Cardiac muscle cell (in vitro differentiated cells and primary cell): ENCODE measurements at regions not wholly inside any gene's neighbourhood (a gene's known extent, or its start where the extent isn't known, plus 50 kb on each side); places are given as distances from the start of the nearest gene placed in this dataset.

Experiments used
- DNase-seq, 2 donors: peaks; one replicate each; pipeline versions ENCODE4 v3.0.0 to v3.0.0-alpha.2; 2010 to 2017; ENCODE audit warnings: low read depth in 1 of 2, low spot score in 1 of 2
- H3K27ac ChIP-seq: fragments of 200-600 bp; sonication (generic); 2 replicates; pipeline ENCODE4 v1.5.1; 2016
- H3K27me3 ChIP-seq: fragments of 200-600 bp; sonication (generic); 2 replicates; pipeline ENCODE4 v1.6.0; 2016; ENCODE audit warnings: control low read depth
- H3K36me3 ChIP-seq: fragments of 200-600 bp; sonication (generic); 2 replicates; pipeline ENCODE4 v1.5.1; 2016; ENCODE audit warnings: control low read depth
- H3K4me1 ChIP-seq: fragments of 200-600 bp; sonication (generic); 2 replicates; pipeline ENCODE4 v1.8.1; 2017; ENCODE audit warnings: low read depth, mild to moderate bottlenecking, mixed run types
- H3K4me3 ChIP-seq: fragments of 200-600 bp; sonication (generic); 2 replicates; pipeline ENCODE4 v1.5.1; 2016; ENCODE audit warnings: mild to moderate bottlenecking
- H3K9me3 ChIP-seq: fragments of 200-600 bp; sonication (generic); 2 replicates; pipeline ENCODE4 v1.5.1; 2017; ENCODE audit warnings: low read depth, mild to moderate bottlenecking, control low read depth
- TF ChIP-seq, protein P1 (sequence below): IDR thresholded peaks from 2 replicates; pipeline ENCODE4 v1.5.1; 2012; ENCODE audit warnings: low read depth, mild to moderate bottlenecking, low read length

GRCh38 chr7:156061689-156062255 is 249.5 kb upstream of the SHH start:
- TF ChIP-seq, protein P1, sequence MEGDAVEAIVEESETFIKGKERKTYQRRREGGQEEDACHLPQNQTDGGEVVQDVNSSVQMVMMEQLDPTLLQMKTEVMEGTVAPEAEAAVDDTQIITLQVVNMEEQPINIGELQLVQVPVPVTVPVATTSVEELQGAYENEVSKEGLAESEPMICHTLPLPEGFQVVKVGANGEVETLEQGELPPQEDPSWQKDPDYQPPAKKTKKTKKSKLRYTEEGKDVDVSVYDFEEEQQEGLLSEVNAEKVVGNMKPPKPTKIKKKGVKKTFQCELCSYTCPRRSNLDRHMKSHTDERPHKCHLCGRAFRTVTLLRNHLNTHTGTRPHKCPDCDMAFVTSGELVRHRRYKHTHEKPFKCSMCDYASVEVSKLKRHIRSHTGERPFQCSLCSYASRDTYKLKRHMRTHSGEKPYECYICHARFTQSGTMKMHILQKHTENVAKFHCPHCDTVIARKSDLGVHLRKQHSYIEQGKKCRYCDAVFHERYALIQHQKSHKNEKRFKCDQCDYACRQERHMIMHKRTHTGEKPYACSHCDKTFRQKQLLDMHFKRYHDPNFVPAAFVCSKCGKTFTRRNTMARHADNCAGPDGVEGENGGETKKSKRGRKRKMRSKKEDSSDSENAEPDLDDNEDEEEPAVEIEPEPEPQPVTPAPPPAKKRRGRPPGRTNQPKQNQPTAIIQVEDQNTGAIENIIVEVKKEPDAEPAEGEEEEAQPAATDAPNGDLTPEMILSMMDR, result no peak
- Histone ChIP-seq H3K9me3 (no peaks in the 10 kb centered on the region), H3K27ac (no peak overlapping the region), H3K36me3 (no peaks in the 10 kb centered on the region), H3K4me1 (no peaks in the 10 kb centered on the region), H3K27me3 (no peaks in the 10 kb centered on the region), H3K4me3 (no peak overlapping the region)
- no peak for DNase-seq

DNA sequence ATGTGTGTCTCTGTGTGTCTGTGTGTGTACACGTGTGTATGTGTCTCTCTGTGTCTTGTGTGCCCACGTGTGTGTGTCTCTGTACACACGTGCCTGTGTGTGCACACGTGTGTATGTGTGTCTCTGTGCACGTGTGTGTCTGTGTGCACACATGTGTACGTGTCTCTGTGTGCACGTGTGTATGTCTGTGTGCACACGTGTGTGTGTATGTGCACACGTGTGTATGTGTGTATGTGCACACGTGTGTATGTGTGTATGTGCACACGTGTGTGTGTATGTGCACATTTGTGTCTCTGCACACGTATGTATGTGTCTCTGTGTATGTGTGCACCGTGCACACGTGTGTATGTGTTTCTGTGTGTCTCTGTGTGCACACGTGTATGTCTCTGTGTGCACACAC is 248.7 kb upstream of the SHH start:
- Histone ChIP-seq H3K27me3 (no peaks in the 10 kb centered on the region), H3K4me3 (no peak overlapping the region), H3K36me3 (no peaks in the 10 kb centered on the region), H3K4me1 (no peaks in the 10 kb centered on the region), H3K9me3 (no peaks in the 10 kb centered on the region), H3K27ac (no peak overlapping the region)
- TF ChIP-seq, protein P1, result no peak
- DNase-seq, result no peak

- no peak overlapping the region for H3K27ac ChIP-seq
- H3K4me1 ChIP-seq, result no peaks in the 10 kb centered on the region
- no peak for DNase-seq
- TF ChIP-seq, protein P1, result no peak
- H3K9me3 ChIP-seq, result no peaks in the 10 kb centered on the region
- H3K4me3 ChIP-seq, result no peak overlapping the region
- no peaks in the 10 kb centered on the region for H3K27me3 ChIP-seq
- no peaks in the 10 kb centered on the region for H3K36me3 ChIP-seq
Measured at GRCh38 chr7:156059369-156059768, 247.1 kb upstream of the SHH start.

DNA sequence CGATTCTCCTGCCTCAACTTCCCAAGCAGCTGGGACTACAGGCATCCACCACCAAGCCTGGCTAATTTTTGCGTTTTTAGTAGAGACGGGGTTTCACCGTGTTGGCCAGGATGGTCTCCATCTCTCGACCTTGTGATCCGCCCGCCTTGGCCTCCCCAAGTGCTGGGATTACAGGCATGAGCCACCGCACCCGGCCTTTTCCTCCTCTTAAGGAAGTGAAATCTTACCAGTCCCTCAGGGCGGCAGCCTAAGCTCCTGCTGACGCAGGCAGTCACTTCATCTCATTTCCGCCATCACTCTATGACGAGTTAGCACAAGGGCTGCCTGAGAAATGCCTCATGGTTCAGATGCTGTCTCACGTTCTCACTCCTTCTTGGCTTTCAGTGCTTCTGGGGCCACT is 246.0 kb upstream of the SHH start:
- no peak overlapping the region for H3K27ac ChIP-seq

DNA sequence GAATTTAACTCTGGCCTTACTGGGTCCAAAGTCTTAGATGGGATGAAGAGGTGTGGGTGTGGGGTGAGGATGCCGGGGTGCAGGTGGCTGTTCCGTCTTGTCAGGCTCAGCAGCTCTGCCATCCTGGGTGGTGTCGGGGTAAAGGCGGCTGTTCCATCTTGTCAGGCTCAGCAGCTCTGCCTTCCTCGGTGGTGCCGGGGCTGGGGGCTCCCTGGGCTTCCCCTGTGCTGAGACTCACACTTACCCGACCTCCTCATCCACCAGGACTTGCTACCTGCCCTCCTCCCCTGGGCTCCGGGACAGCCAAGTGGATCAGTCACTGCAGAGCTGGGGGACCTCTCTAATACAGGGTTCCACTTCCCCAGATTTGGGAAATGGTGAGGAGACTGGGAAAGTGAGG is 244.3 kb upstream of the SHH start:
- Histone ChIP-seq H3K27ac (no peak overlapping the region), H3K4me3 (no peak overlapping the region), H3K36me3 (no peaks in the 10 kb centered on the region), H3K27me3 (no peaks in the 10 kb centered on the region), H3K9me3 (no peaks in the 10 kb centered on the region), H3K4me1 (no peaks in the 10 kb centered on the region)
- TF ChIP-seq, protein P1, result no peak
- no peak for DNase-seq

More for the DNA sequence above, 246.0 kb upstream of the SHH start:
- TF ChIP-seq, protein P1, result no peak
- Histone ChIP-seq H3K9me3 (no peaks in the 10 kb centered on the region), H3K4me3 (no peak overlapping the region), H3K27me3 (no peaks in the 10 kb centered on the region), H3K4me1 (no peaks in the 10 kb centered on the region), H3K36me3 (no peaks in the 10 kb centered on the region)
- DNase-seq, result no peak

GRCh38 chr7:156055206-156055822 is 243.1 kb upstream of the SHH start:
- TF ChIP-seq, protein P1, result no peak
- H3K4me3 ChIP-seq, result no peak overlapping the region
- no peaks in the 10 kb centered on the region for H3K36me3 ChIP-seq
- H3K4me1 ChIP-seq, result no peaks in the 10 kb centered on the region
- H3K27me3 ChIP-seq, result no peaks in the 10 kb centered on the region
- H3K9me3 ChIP-seq, result no peaks in the 10 kb centered on the region
- DNase-seq, result no peak
- no peak overlapping the region for H3K27ac ChIP-seq
